Neural crest cell (in vitro differentiated cells): ENCODE measurements at regions not wholly inside any gene's neighbourhood (a gene's known extent, or its start where the extent isn't known, plus 50 kb on each side); places are given as distances from the start of the nearest gene placed in this dataset.
"Not testable (repeated sequence)": the region's sequence is repeated elsewhere in the genome, so short reads cannot be mapped to it uniquely, and the experiment has no call there.

ENCODE experiments used
- DNase-seq: peaks from one replicate; pipeline ENCODE4 v3.0.0; 2021; ENCODE audit warnings: low read depth, mixed read lengths, low spot score
- H3K27ac Mint-ChIP-seq: one replicate; pipeline ENCODE4 v1.8.0; 2021; ENCODE audit warnings: mild to moderate bottlenecking, mixed read lengths; ENCODE audit not compliant: unreplicated experiment
- H3K27me3 Mint-ChIP-seq: 2 replicates; pipeline ENCODE4 v1.8.0; 2021; ENCODE audit warnings: low read depth, mild to moderate bottlenecking, mixed read lengths
- H3K36me3 Mint-ChIP-seq: 2 replicates; pipeline ENCODE4 v1.8.0; 2021; ENCODE audit warnings: low read depth, mild to moderate bottlenecking, mixed read lengths
- H3K4me1 Mint-ChIP-seq: 2 replicates; pipeline ENCODE4 v1.8.0; 2021; ENCODE audit warnings: mixed read lengths
- H3K4me3 Mint-ChIP-seq: one replicate; pipeline ENCODE4 v1.8.0; 2021; ENCODE audit warnings: mild to moderate bottlenecking, mixed read lengths
- H3K9me3 Mint-ChIP-seq: 2 replicates; pipeline ENCODE4 v1.8.0; 2021; ENCODE audit warnings: mixed read lengths
- CTCF ChIP-seq: fragments of 200-600 bp; sonication (generic); conservative IDR thresholded peaks from 2 replicates; pipeline ENCODE4 v1.5.0; 2021; ENCODE audit warnings: antibody characterized with exemption, mild to moderate bottlenecking

DNA sequence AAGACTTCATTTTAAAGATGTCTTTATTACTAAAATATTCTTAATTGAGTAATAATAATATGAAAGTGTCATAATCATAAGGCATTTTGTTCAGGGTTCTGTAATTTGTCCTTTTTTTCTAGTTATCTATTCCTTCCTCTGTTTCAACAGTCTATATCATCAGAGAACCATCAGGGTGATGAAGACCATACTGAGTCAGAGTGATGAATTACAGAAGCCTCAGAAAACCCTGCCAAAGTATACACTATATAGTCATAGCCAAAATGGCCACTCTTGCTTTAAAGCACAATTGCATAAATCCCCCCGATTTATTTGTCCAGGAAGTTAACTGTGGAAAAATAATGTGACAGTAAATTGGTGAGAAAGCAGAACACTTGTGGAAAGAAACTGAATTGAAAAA lies 735.0 kb downstream of the EPHA7 start:
- H3K27ac Mint-ChIP-seq = no peak overlapping the region
- H3K4me3 Mint-ChIP-seq = no peak overlapping the region
- DNase-seq = no peak
- H3K4me1 Mint-ChIP-seq = no peaks in the 10 kb centered on the region
- no peaks in the 10 kb centered on the region for H3K9me3 Mint-ChIP-seq
- TF ChIP-seq CTCF = no peak
- H3K27me3 Mint-ChIP-seq = no peaks in the 10 kb centered on the region
- H3K36me3 Mint-ChIP-seq = no peaks in the 10 kb centered on the region

- Mint-ChIP-seq H3K9me3 (no peaks in the 10 kb centered on the region), H3K27me3 (no peaks in the 10 kb centered on the region), H3K4me1 (no peaks in the 10 kb centered on the region), H3K36me3 (no peaks in the 10 kb centered on the region), H3K27ac (no peak overlapping the region), H3K4me3 (no peak overlapping the region)
- DNase-seq = no peak
- no peak for TF ChIP-seq CTCF
These were observed 735.6 kb downstream of the EPHA7 start for GRCh38 chr6:92683748-92684147.

GRCh38 chr6:92682516-92683398 lies 736.6 kb downstream of the EPHA7 start:
- no peaks in the 10 kb centered on the region for H3K27me3 Mint-ChIP-seq
- H3K9me3 Mint-ChIP-seq = no peaks in the 10 kb centered on the region
- H3K4me3 Mint-ChIP-seq = no peak overlapping the region
- no peak for DNase-seq
- H3K27ac Mint-ChIP-seq = no peak overlapping the region
- no peaks in the 10 kb centered on the region for H3K4me1 Mint-ChIP-seq
- TF ChIP-seq CTCF = no peak
- no peaks in the 10 kb centered on the region for H3K36me3 Mint-ChIP-seq

- H3K9me3 Mint-ChIP-seq = no peaks in the 10 kb centered on the region
- TF ChIP-seq CTCF = no peak
- H3K36me3 Mint-ChIP-seq = no peaks in the 10 kb centered on the region
- no peak for DNase-seq
- H3K4me3 Mint-ChIP-seq = no peak overlapping the region
- no peak overlapping the region for H3K27ac Mint-ChIP-seq
- H3K27me3 Mint-ChIP-seq = peaks cover 2% of the 10 kb centered on the region
- H3K4me1 Mint-ChIP-seq = no peaks in the 10 kb centered on the region
These were observed 738.0 kb downstream of the EPHA7 start for GRCh38 chr6:92681401-92681800.

DNA sequence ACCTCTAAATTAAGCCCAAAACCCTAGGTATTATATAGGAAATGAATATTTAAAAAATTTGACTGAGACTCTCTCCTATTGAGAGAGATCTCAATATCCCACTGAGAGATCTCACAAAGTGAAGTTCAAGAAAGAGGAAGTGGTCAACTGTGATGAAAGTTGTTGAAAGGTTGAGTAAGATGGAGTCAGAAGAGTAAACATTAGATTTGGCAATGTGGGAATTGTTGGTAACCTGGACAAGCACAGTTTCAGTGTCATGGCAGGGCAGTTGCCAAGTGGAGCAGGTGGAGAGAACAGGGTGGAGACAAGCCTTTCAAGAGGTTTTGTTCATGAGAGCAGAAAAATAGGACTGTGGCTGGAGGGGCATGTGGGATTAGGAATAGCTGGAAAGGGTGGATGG lies 747.9 kb downstream of the EPHA7 start:
- H3K36me3 Mint-ChIP-seq, H3K27me3 Mint-ChIP-seq, DNase-seq, H3K27ac Mint-ChIP-seq, H3K4me3 Mint-ChIP-seq, H3K4me1 Mint-ChIP-seq: not testable (repeated sequence)
- peaks cover 10% of the 10 kb centered on the region for H3K9me3 Mint-ChIP-seq

- no peak for TF ChIP-seq CTCF
- no peaks in the 10 kb centered on the region for H3K36me3 Mint-ChIP-seq
- DNase-seq = no peak
- H3K4me3 Mint-ChIP-seq = no peak overlapping the region
- H3K27me3 Mint-ChIP-seq = no peaks in the 10 kb centered on the region
- H3K27ac Mint-ChIP-seq = no peak overlapping the region
- no peaks in the 10 kb centered on the region for H3K4me1 Mint-ChIP-seq
- H3K9me3 Mint-ChIP-seq = peaks cover 4% of the 10 kb centered on the region
These were observed 751.5 kb downstream of the EPHA7 start for GRCh38 chr6:92667843-92668242.
